Fibroblast of lung (primary cell): ENCODE measurements at regions not wholly inside any gene's neighbourhood (a gene's known extent, or its start where the extent isn't known, plus 50 kb on each side); places are given as distances from the start of the nearest gene placed in this dataset.

Experiments used
- CTCF ChIP-seq, 2 donors: IDR thresholded peaks in 1 of 2; conservative IDR thresholded peaks in 1 of 2; 1 replicate in 1 of 2; 2 replicates in 1 of 2; pipeline ENCODE4 v1.5.1; 2011 to 2012; ENCODE audit warnings: low read length in 2 of 2, control low read depth in 1 of 2, inconsistent platforms in 1 of 2, low read depth in 1 of 2, mild to moderate bottlenecking in 1 of 2
- EZH2 ChIP-seq: IDR thresholded peaks from 2 replicates; pipeline ENCODE4 v1.5.1; 2012; ENCODE audit warnings: low read length, control low read depth, mild to moderate bottlenecking; ENCODE audit errors: missing control alignments

GRCh38 chr4:170853422-170854021, 763.8 kb upstream of the AADAT start:
- TF ChIP-seq CTCF (conservative IDR thresholded peaks at IDR 0.05 in 1 of 2, IDR thresholded peaks at IDR 0.05 in 1 of 2; ENCODE audit: low read depth in 1 of 2, low read length in 2 of 2) (peak; percentile 14 to 38), EZH2 (no peak)
